GM12878 (cell line): ENCODE measurements at regions not wholly inside any gene's neighbourhood (a gene's known extent, or its start where the extent isn't known, plus 50 kb on each side); places are given as distances from the start of the nearest gene placed in this dataset.

Experiments
- ATAC-seq: fragments of 200-7000 bp; cut with Tn5 transposase; 3 replicates; pipeline ENCODE4 v1.9.1; 2020; ENCODE audit warnings: mild to moderate bottlenecking, moderate library complexity
- BruUV-seq: library from RNA; stranded (reverse); fragments of 400-500 nt; replicated peaks from 2 replicates; lab custom pipeline; 2021; lab: Mats Ljungman, UMichigan
- CTCF ChIA-PET: fragments of 300-600 bp; sonication (Branson Sonifier 250); formaldehyde crosslinking; extraction: SDS; loops from one replicate; lab custom pipeline; 2021; ENCODE audit warnings: inconsistent platforms; lab: Yijun Ruan, JAX
- POLR2A ChIA-PET: fragments of 350-600 bp; formaldehyde crosslinking; extraction: SDS; loops from one replicate; lab custom pipeline; 2021; ENCODE audit warnings: inconsistent platforms; lab: Charles Lee
- RAD21 ChIA-PET: fragments of 300-600 bp; sonication (Branson Sonifier 250); formaldehyde crosslinking; loops from one replicate; lab custom pipeline; 2023; ENCODE audit warnings: antibody characterized with exemption; ENCODE audit not compliant: unreplicated experiment; lab: Charles Lee
- SMC1A ChIA-PET: fragments of 300-600 bp; sonication (Branson Sonifier 250); formaldehyde crosslinking; loops from one replicate; lab custom pipeline; 2023; ENCODE audit not compliant: unreplicated experiment, uncharacterized antibody; lab: Charles Lee
- DNase-seq: peaks from one replicate; pipeline ENCODE4 v3.0.0-alpha.2; 2011; ENCODE audit warnings: low read depth, low spot score
- FAIRE-seq: peaks from 3 replicates; lab custom pipeline; 2011; peaks lifted over from hg19 to GRCh38; lab: Jason Lieb, UNC
- H2AFZ ChIP-seq: 2 replicates; pipeline ENCODE4 v1.6.0; 2011; ENCODE audit warnings: low read depth, low read length, control low read depth; ENCODE audit not compliant: control insufficient read depth
- H3K27ac ChIP-seq: 2 replicates; pipeline ENCODE4 v1.5.1; 2011; ENCODE audit warnings: control low read depth; ENCODE audit not compliant: control insufficient read depth, insufficient read depth
- H3K27me3 ChIP-seq, 2 experiments: replicated peaks in 1 of 2; 2 replicates each; pipeline versions ENCODE4 v1.6.0 to v1.6.1; 2011; ENCODE audit warnings: low read length in 1 of 2; ENCODE audit not compliant: control insufficient read depth in 2 of 2, insufficient read depth in 2 of 2
- H3K36me3 ChIP-seq, 2 experiments: 2 replicates each; pipeline ENCODE4 v1.5.1; 2011; ENCODE audit warnings: low read length in 1 of 2; ENCODE audit not compliant: control insufficient read depth in 2 of 2, insufficient read depth in 2 of 2
- H3K4me1 ChIP-seq: 2 replicates; pipeline ENCODE4 v1.6.1; 2011; ENCODE audit warnings: mild to moderate bottlenecking, low read length, moderate library complexity, mixed read lengths; ENCODE audit not compliant: control insufficient read depth, insufficient read depth
- H3K4me2 ChIP-seq: 2 replicates; pipeline ENCODE4 v1.6.0; 2011; ENCODE audit warnings: control low read depth; ENCODE audit not compliant: control insufficient read depth, insufficient read depth
- H3K4me3 ChIP-seq: fragments of 200-600 bp; sonication (generic); 2 replicates; pipeline ENCODE4 v1.5.1; 2016
- H3K79me2 ChIP-seq: 2 replicates; pipeline ENCODE4 v1.6.0; 2011; ENCODE audit warnings: low read length; ENCODE audit not compliant: control insufficient read depth, insufficient read depth
- H3K9ac ChIP-seq: 2 replicates; pipeline ENCODE4 v1.8.0; 2011; ENCODE audit warnings: low read length, control low read depth, mixed read lengths; ENCODE audit not compliant: control insufficient read depth, insufficient read depth
- H3K9me3 ChIP-seq: replicated peaks from 3 replicates; pipeline ENCODE4 v1.5.1; 2011; ENCODE audit warnings: mild to moderate bottlenecking, low read length; ENCODE audit not compliant: control insufficient read depth, insufficient read depth
- H4K20me1 ChIP-seq: 2 replicates; pipeline ENCODE4 v1.6.0; 2011; ENCODE audit not compliant: control insufficient read depth, insufficient read depth
- ETV6 ChIP-seq, 2 experiments: fragments of 450-650 bp in 1 of 2; IDR thresholded peaks in 1 of 2; conservative IDR thresholded peaks in 1 of 2; 2 replicates each; pipeline ENCODE4 v1.6.1; 2014; ENCODE audit warnings: antibody characterized with exemption in 1 of 2, borderline replicate concordance in 1 of 2, low read depth in 1 of 2, mild to moderate bottlenecking in 1 of 2, moderate library complexity in 1 of 2
- FOS ChIP-seq: IDR thresholded peaks from 3 replicates; pipeline ENCODE4 v1.6.1; 2011; ENCODE audit warnings: borderline replicate concordance; ENCODE audit not compliant: insufficient read length; ENCODE audit errors: extremely low read depth
- HDAC6 ChIP-seq: fragments of 200-600 bp; sonication (generic); IDR thresholded peaks from one replicate; pipeline ENCODE4 v1.8.0; 2017; ENCODE audit warnings: antibody characterized with exemption; ENCODE audit not compliant: unreplicated experiment
- LARP7 ChIP-seq: fragments of 450-650 bp; IDR thresholded peaks from 2 replicates; pipeline ENCODE4 v1.6.1; 2017; ENCODE audit warnings: mild to moderate bottlenecking
- SREBF1 ChIP-seq: IDR thresholded peaks from 2 replicates; pipeline ENCODE4 v1.6.1; 2012; ENCODE audit warnings: mild to moderate bottlenecking, low read length
- SUZ12 ChIP-seq: fragments of 200-600 bp; sonication (generic); IDR thresholded peaks from one replicate; pipeline ENCODE4 v1.6.1; 2018; ENCODE audit warnings: antibody characterized with exemption, mild to moderate bottlenecking; ENCODE audit not compliant: unreplicated experiment
- YBX1 ChIP-seq: fragments of 450-650 bp; IDR thresholded peaks from 2 replicates; pipeline ENCODE4 v1.6.1; 2016; ENCODE audit warnings: antibody characterized with exemption
- ZNF217 ChIP-seq: fragments of 450-650 bp; IDR thresholded peaks from 2 replicates; pipeline ENCODE4 v1.6.1; 2017; ENCODE audit warnings: antibody characterized with exemption, mild to moderate bottlenecking
- ZSCAN29 ChIP-seq: fragments of 450-650 bp; IDR thresholded peaks from 2 replicates; pipeline ENCODE4 v1.6.1; 2017; ENCODE audit warnings: mild to moderate bottlenecking, moderate library complexity
- whole genome bisulfite sequencing: methylation state at CpG from one replicate; pipeline ENCODE4 v1.1.6; 2016; ENCODE audit warnings: low lambda C conversion rate; ENCODE audit not compliant: insufficient replicate concordance, insufficient coverage; ENCODE audit errors: missing lambda C conversion rate; 5-methylcytosine and 5-hydroxymethylcytosine counted together
- in situ Hi-C: fragments of 300-500 bp; cut with MboI; formaldehyde crosslinking; loops from 9 replicates; pipeline ENCODE4 v1.14.3; 2018; ENCODE audit warnings: mixed read lengths
- intact Hi-C: fragments of 100-400 bp; cut with micrococcal nuclease; formaldehyde crosslinking; loops from one replicate; pipeline ENCODE4 v1.14.2; 2022; ENCODE audit not compliant: unreplicated experiment
- TF ChIP-seq, protein P1 (sequence below): fragments of 450-650 bp; IDR thresholded peaks from 2 replicates; pipeline ENCODE4 v1.6.1; 2014; ENCODE audit warnings: mild to moderate bottlenecking
- TF ChIP-seq, protein P2 (sequence below): IDR thresholded peaks from 2 replicates; pipeline ENCODE4 v1.6.1; 2012; ENCODE audit warnings: improper control_type of control experiment, low read depth, low read length; ENCODE audit not compliant: insufficient replicate concordance

DNA sequence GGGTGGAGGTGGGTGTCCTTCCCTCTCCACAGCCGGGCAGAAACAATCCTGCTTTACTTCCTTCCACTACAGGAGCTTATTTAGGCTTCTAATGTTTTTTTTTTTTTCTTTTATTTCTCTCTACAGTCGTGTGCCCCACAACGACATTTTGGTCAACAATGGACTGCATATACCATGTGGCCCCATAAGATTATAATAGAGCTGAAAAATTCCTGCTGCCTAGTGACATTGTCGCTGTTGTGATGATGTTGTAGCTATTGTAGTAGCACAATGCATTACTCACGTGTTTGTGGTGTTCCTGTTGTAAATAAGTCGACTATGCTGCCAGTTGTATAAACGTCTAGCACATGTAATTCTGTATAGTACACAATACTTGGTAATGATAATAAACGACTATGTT lies 153.7 kb downstream of the IL20RB start:
- Histone ChIP-seq H3K4me3 (no peak overlapping the region), H3K4me2 (no peak overlapping the region)
- RAD21 ChIA-PET: interaction anchor here (0.8 to 2.7 kb wide), 5 partner anchors 10 to 941 kb away, joined by 3 to 22 read pairs (median 9); no protein-coding TSS in a partner anchor
- TF ChIP-seq SUZ12: no peak
- no peak for TF ChIP-seq ETV6 (conservative IDR thresholded peaks at IDR 0.05 in 1 of 2, IDR thresholded peaks at IDR 0.05 in 1 of 2; ENCODE audit: borderline replicate concordance in 1 of 2, low read depth in 1 of 2)
- TF ChIP-seq LARP7: no peak
- TF ChIP-seq YBX1: no peak
- TF ChIP-seq ZSCAN29: no peak
- TF ChIP-seq, protein P1, sequence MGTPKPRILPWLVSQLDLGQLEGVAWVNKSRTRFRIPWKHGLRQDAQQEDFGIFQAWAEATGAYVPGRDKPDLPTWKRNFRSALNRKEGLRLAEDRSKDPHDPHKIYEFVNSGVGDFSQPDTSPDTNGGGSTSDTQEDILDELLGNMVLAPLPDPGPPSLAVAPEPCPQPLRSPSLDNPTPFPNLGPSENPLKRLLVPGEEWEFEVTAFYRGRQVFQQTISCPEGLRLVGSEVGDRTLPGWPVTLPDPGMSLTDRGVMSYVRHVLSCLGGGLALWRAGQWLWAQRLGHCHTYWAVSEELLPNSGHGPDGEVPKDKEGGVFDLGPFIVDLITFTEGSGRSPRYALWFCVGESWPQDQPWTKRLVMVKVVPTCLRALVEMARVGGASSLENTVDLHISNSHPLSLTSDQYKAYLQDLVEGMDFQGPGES: no peak
- no peak for TF ChIP-seq FOS
- TF ChIP-seq, protein P2, sequence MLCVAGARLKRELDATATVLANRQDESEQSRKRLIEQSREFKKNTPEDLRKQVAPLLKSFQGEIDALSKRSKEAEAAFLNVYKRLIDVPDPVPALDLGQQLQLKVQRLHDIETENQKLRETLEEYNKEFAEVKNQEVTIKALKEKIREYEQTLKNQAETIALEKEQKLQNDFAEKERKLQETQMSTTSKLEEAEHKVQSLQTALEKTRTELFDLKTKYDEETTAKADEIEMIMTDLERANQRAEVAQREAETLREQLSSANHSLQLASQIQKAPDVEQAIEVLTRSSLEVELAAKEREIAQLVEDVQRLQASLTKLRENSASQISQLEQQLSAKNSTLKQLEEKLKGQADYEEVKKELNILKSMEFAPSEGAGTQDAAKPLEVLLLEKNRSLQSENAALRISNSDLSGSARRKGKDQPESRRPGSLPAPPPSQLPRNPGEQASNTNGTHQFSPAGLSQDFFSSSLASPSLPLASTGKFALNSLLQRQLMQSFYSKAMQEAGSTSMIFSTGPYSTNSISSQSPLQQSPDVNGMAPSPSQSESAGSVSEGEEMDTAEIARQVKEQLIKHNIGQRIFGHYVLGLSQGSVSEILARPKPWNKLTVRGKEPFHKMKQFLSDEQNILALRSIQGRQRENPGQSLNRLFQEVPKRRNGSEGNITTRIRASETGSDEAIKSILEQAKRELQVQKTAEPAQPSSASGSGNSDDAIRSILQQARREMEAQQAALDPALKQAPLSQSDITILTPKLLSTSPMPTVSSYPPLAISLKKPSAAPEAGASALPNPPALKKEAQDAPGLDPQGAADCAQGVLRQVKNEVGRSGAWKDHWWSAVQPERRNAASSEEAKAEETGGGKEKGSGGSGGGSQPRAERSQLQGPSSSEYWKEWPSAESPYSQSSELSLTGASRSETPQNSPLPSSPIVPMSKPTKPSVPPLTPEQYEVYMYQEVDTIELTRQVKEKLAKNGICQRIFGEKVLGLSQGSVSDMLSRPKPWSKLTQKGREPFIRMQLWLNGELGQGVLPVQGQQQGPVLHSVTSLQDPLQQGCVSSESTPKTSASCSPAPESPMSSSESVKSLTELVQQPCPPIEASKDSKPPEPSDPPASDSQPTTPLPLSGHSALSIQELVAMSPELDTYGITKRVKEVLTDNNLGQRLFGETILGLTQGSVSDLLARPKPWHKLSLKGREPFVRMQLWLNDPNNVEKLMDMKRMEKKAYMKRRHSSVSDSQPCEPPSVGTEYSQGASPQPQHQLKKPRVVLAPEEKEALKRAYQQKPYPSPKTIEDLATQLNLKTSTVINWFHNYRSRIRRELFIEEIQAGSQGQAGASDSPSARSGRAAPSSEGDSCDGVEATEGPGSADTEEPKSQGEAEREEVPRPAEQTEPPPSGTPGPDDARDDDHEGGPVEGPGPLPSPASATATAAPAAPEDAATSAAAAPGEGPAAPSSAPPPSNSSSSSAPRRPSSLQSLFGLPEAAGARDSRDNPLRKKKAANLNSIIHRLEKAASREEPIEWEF: no peak
- no peak for TF ChIP-seq HDAC6
- no peak for TF ChIP-seq SREBF1
- no peak for TF ChIP-seq ZNF217
- TF ChIP-seq, all 136 proteins: peak for 0
- ChIA-PET SMC1A (interaction anchor here (0.8 to 2.0 kb wide), 7 partner anchors 12 to 860 kb away, joined by 3 to 5 read pairs (median 4); no protein-coding TSS in a partner anchor), CTCF (interaction anchor here (0.7 to 4.9 kb wide), 11 partner anchors 10 to 941 kb away, joined by 3 to 44 read pairs (median 7); no protein-coding TSS in a partner anchor), POLR2A (interaction anchor here (0.6 kb wide), 1 partner anchor 1700 kb away, joined by 4 read pairs; no protein-coding TSS in a partner anchor)
- H3K9ac ChIP-seq: no peak overlapping the region
- H3K27ac ChIP-seq: no peak overlapping the region
- H3K9me3 ChIP-seq: no peaks in the 10 kb centered on the region
- no peaks in the 10 kb centered on the region; a peak in 1 of 4 replicates for H3K27me3 ChIP-seq
- no TSS peak for BruUV-seq
- no peaks in the 10 kb centered on the region for H3K79me2 ChIP-seq
- FAIRE-seq (no peak), ATAC-seq (no peak), DNase-seq (no peak)
- no peaks in the 10 kb centered on the region for H3K36me3 ChIP-seq
- WGBS: 11% methylated on average over 8 of the region's 8 CpGs
- no peaks in the 10 kb centered on the region for H4K20me1 ChIP-seq
- no peak overlapping the region for H2AFZ ChIP-seq
- intact Hi-C loops: loop anchor here (2.0 kb wide), 1 partner anchor 581 kb away; no protein-coding TSS in a partner anchor
- in situ Hi-C loops: no loop called here
- H3K4me1 ChIP-seq: no peaks in the 10 kb centered on the region
